SU-DHL-6 (cell line): ENCODE measurements at regions not wholly inside any gene's neighbourhood (a gene's known extent, or its start where the extent isn't known, plus 50 kb on each side); places are given as distances from the start of the nearest gene placed in this dataset.

Experiments used
- H2AFZ ChIP-seq: fragments of 200-600 bp; sonication (generic); 2 replicates; pipeline ENCODE4 v1.6.1; 2014; ENCODE audit warnings: low read depth, mild to moderate bottlenecking, moderate library complexity, mixed read lengths, antibody characterized with exemption, low read length; ENCODE audit not compliant: severe bottlenecking
- H3F3A ChIP-seq: fragments of 200-600 bp; shearing (Covaris generic); 2 replicates; pipeline ENCODE4 v1.6.0; 2016; ENCODE audit warnings: antibody characterized with exemption, mild to moderate bottlenecking; ENCODE audit not compliant: insufficient read depth
- H3K27ac ChIP-seq: fragments of 200-600 bp; sonication (generic); 2 replicates; pipeline ENCODE4 v1.5.1; 2016; ENCODE audit warnings: low read depth, mild to moderate bottlenecking, low read length, moderate library complexity, mixed read lengths
- H3K27me3 ChIP-seq: fragments of 200-600 bp; sonication (generic), shearing (Covaris generic); 2 replicates; pipeline ENCODE4 v1.6.0; 2014; ENCODE audit warnings: mild to moderate bottlenecking, low read length
- H3K36me3 ChIP-seq: fragments of 200-600 bp; sonication (generic); 2 replicates; pipeline ENCODE4 v1.6.1; 2014; ENCODE audit warnings: mild to moderate bottlenecking, low read length, mixed read lengths
- H3K4me2 ChIP-seq: fragments of 300-600, 200-600 bp; shearing (Covaris generic), sonication (generic); 2 replicates; pipeline ENCODE4 v1.6.0; 2014; ENCODE audit warnings: low read length, low read depth, mild to moderate bottlenecking; ENCODE audit not compliant: poor library complexity, severe bottlenecking
- H3K4me3 ChIP-seq: fragments of 200-600 bp; sonication (generic); 2 replicates; pipeline ENCODE4 v1.5.1; 2014; ENCODE audit warnings: antibody characterized with exemption, low read length, mild to moderate bottlenecking, mixed read lengths; ENCODE audit not compliant: insufficient read depth, poor library complexity, severe bottlenecking
- H3K79me2 ChIP-seq: fragments of 200-600 bp; sonication (generic); 2 replicates; pipeline ENCODE4 v1.6.1; 2014; ENCODE audit warnings: mild to moderate bottlenecking, low read length, moderate library complexity; ENCODE audit not compliant: insufficient read depth
- H3K9ac ChIP-seq: fragments of 200-600 bp; sonication (generic); 2 replicates; pipeline ENCODE4 v1.7.0; 2014; ENCODE audit warnings: mild to moderate bottlenecking, low read length
- H3K9me2 ChIP-seq: fragments of 200-600 bp; sonication (generic); replicated peaks from 2 replicates; pipeline ENCODE4 v1.6.1; 2014; ENCODE audit warnings: low read length; ENCODE audit not compliant: insufficient read depth
- H3K9me3 ChIP-seq: fragments of 200-600 bp; sonication (generic); 2 replicates; pipeline ENCODE4 v1.6.1; 2014; ENCODE audit warnings: low read length, mixed read lengths; ENCODE audit not compliant: insufficient read depth
- H4K20me1 ChIP-seq: fragments of 200-600 bp; sonication (generic); 2 replicates; pipeline ENCODE4 v1.6.1; 2014; ENCODE audit warnings: low read depth, mild to moderate bottlenecking, antibody characterized with exemption, low read length, moderate library complexity, mixed read lengths
- EZH2phosphoT487 ChIP-seq: fragments of 200-600 bp; sonication (generic), shearing (Covaris generic); conservative IDR thresholded peaks from 2 replicates; pipeline ENCODE4 v1.6.1; 2018; ENCODE audit warnings: mild to moderate bottlenecking, antibody characterized with exemption, low read length, moderate library complexity, mixed read lengths
- TF ChIP-seq, protein P1 (sequence below): fragments of 200-600 bp; sonication (generic); IDR thresholded peaks from one replicate; pipeline ENCODE4 v1.5.1; 2017; ENCODE audit warnings: antibody characterized with exemption, mild to moderate bottlenecking, low read length, moderate library complexity; ENCODE audit not compliant: insufficient read depth, poor library complexity, severe bottlenecking

DNA sequence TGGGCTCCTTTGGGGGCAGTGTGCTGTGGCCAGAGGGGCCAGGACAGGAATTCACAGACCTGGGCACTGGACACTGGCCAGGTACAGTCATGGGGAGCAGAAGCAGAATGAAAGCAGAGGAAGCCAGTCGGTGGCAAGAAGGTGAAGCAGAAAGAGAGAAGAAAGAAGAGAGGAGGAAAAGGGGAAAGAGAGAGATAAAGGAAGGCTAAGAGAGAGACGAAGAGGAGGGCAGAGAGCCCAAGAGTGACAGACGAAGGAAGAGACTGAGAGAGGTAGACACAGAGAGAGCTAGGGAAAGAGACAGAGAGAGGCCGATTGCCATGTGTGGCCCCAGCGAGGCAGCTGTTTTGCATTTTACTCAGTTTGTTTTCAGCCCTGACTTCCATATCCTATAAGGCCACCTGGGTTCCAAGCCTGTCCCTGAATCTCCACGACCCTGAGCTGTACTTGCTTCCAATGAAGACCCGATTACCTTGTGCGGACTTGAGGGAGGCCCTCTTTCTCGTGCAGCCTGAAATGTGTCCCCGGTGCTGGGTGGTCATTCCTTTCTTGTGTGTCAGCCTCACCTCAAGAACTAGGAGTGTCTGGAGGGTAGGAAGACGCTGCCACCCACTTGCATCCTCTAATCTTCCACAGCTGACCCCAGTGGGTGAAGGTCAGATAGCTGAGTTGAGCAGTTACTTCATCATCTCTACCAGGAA lies 73.9 kb downstream of the LSM3 start:
- no peaks in the 10 kb centered on the region for H3F3A ChIP-seq
- no peak overlapping the region for H3K9ac ChIP-seq
- H3K27ac ChIP-seq, result no peak overlapping the region
- H3K9me3 ChIP-seq, result no peaks in the 10 kb centered on the region
- no peak overlapping the region for H3K4me2 ChIP-seq
- no peak overlapping the region for H2AFZ ChIP-seq
- H4K20me1 ChIP-seq, result no peaks in the 10 kb centered on the region
- H3K79me2 ChIP-seq, result no peaks in the 10 kb centered on the region
- no peaks in the 10 kb centered on the region for H3K36me3 ChIP-seq
- H3K4me3 ChIP-seq, result no peak overlapping the region
- TF ChIP-seq, protein P1, sequence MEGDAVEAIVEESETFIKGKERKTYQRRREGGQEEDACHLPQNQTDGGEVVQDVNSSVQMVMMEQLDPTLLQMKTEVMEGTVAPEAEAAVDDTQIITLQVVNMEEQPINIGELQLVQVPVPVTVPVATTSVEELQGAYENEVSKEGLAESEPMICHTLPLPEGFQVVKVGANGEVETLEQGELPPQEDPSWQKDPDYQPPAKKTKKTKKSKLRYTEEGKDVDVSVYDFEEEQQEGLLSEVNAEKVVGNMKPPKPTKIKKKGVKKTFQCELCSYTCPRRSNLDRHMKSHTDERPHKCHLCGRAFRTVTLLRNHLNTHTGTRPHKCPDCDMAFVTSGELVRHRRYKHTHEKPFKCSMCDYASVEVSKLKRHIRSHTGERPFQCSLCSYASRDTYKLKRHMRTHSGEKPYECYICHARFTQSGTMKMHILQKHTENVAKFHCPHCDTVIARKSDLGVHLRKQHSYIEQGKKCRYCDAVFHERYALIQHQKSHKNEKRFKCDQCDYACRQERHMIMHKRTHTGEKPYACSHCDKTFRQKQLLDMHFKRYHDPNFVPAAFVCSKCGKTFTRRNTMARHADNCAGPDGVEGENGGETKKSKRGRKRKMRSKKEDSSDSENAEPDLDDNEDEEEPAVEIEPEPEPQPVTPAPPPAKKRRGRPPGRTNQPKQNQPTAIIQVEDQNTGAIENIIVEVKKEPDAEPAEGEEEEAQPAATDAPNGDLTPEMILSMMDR, result no peak
- no peak for TF ChIP-seq EZH2phosphoT487
- H3K27me3 ChIP-seq, result no peaks in the 10 kb centered on the region
- H3K9me2 ChIP-seq, result no peaks in the 10 kb centered on the region

DNA sequence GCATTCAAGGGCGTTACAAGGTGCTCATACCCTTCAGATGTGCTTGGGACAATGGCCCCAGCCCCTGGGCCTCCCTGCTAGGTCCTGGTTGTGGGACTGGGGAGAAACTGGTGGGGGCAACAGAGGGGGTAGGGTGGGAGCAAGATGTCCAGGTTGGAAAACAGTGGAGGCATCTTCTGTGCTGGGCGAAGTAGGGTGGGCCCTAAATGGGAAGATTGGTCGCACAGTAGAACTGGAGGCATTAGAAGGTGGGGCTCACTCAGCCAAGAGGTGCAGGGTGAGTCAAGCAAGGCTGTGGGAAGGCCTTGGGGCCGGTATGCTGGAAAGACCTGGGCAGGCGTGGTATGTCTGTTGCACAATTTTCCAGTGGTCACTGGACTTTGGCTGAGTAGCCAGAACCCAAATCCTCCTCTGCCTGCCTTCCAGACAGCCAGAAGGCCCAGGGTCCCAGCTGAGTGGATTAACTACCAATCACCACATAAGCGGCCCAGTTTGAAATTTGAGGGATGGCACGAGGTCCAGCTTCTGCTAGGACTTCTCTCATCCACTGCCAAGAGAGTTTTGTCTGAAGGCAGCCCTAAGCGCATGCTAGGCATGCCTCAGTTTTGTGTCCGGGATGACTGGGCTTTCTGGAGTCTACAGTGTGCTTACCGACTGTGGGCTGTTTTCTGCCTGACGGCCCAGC lies 74.5 kb downstream of the LSM3 start:
- no peaks in the 10 kb centered on the region for H4K20me1 ChIP-seq
- H3K9ac ChIP-seq, result no peak overlapping the region
- no peaks in the 10 kb centered on the region for H3K9me2 ChIP-seq
- no peaks in the 10 kb centered on the region for H3F3A ChIP-seq
- no peaks in the 10 kb centered on the region for H3K9me3 ChIP-seq
- H3K79me2 ChIP-seq, result no peaks in the 10 kb centered on the region
- no peak for TF ChIP-seq EZH2phosphoT487
- TF ChIP-seq, protein P1, result no peak
- H3K4me2 ChIP-seq, result no peak overlapping the region
- H3K27ac ChIP-seq, result no peak overlapping the region
- no peak overlapping the region for H3K4me3 ChIP-seq
- H2AFZ ChIP-seq, result no peak overlapping the region
- H3K27me3 ChIP-seq, result no peaks in the 10 kb centered on the region
- no peaks in the 10 kb centered on the region for H3K36me3 ChIP-seq

DNA sequence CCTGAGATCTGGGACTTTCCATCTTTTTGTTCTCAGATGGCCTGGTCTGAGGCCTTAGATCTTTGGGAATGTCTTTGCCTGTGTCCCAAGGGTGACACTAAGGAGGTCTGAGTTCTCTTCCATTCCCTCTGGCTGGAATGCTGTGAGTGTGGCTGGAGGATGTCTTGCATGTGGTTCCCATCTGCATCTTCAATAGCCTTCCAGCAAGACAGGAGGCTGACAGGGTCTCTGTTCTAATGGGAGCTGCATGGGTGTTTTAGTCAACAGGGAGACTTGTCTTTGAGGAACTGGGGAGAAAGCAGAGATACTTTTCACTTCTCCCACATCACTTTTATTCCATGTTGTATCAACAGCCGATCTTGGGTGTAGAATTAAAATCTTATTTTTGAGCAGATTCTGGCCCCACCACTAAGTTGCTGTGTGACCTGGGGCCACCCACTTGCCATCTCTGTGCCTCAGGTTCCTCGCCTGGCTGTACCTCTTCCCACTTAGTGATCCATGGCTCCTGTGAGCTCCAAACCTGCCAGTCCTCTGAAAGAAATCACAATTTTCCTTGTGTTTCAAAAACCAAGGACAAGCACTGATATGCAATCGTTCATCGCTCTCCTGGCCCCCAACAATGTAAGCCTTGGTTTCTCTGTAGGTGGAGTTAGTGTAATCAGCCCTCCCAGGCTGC lies 75.2 kb downstream of the LSM3 start:
- H3K9me3 ChIP-seq, result no peaks in the 10 kb centered on the region
- H3K4me2 ChIP-seq, result no peak overlapping the region
- no peaks in the 10 kb centered on the region for H3K27me3 ChIP-seq
- H3K9ac ChIP-seq, result no peak overlapping the region
- no peaks in the 10 kb centered on the region for H3F3A ChIP-seq
- no peaks in the 10 kb centered on the region for H3K9me2 ChIP-seq
- H3K79me2 ChIP-seq, result no peaks in the 10 kb centered on the region
- H3K27ac ChIP-seq, result no peak overlapping the region
- H3K36me3 ChIP-seq, result no peaks in the 10 kb centered on the region
- no peak overlapping the region for H2AFZ ChIP-seq
- no peak overlapping the region for H3K4me3 ChIP-seq
- TF ChIP-seq, protein P1, result no peak
- no peak for TF ChIP-seq EZH2phosphoT487
- H4K20me1 ChIP-seq, result no peaks in the 10 kb centered on the region
